ENCODE measurements at regions not wholly inside any gene's neighbourhood (a gene's known extent, or its start where the extent isn't known, plus 50 kb on each side); places are given as distances from the start of the nearest gene placed in this dataset.
"Not testable (repeated sequence)": the region's sequence is repeated elsewhere in the genome, so short reads cannot be mapped to it uniquely, and the experiment has no call there.

DNA sequence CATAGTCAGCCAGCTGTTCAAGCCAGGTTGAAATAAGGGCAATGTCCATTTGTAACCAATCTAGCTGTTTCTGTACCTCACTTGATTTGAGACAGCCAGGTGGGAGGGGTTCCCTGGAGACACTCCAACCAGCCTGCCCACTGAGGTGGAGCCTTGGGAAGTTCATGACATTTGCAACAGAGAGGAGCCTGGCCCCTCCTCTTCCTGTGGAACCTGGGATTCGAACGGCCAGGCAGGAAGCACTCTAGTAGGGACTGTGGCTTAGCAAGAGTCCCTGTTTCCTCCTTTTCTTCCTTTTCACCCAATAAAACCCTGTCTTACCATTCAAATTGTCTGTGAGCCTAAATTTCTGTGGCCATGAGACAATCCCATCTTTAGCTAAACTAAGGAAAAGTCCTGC is 312.3 kb upstream of the NMUR2 start:
- TF ChIP-seq POLR2A (IDR thresholded peaks at IDR 0.05) (no peak), CTCF (IDR thresholded peaks at IDR 0.05) (no peak), POLR2AphosphoS5 (IDR thresholded peaks at IDR 0.05) (no peak), EP300 (IDR thresholded peaks at IDR 0.05) (no peak)
- Histone ChIP-seq H3K4me3 (no peak overlapping the region), H3K4me1 (no peaks in the 10 kb centered on the region), H3K27ac (no peak overlapping the region), H3K36me3 (no peaks in the 10 kb centered on the region), H3K9me3 (no peaks in the 10 kb centered on the region), H3K27me3 (no peaks in the 10 kb centered on the region)
- DNase-seq (ENCODE audit: low spot score in 2 of 2) = no peak
- WGBS = 61% methylated on average over 2 of the region's 2 CpGs

GRCh38 chr5:152723482-152723881 is 318.4 kb upstream of the NMUR2 start:
- Histone ChIP-seq H3K4me3 (no peak overlapping the region), H3K9me3 (peaks cover 8% of the 10 kb centered on the region), H3K4me1 (no peaks in the 10 kb centered on the region), H3K27me3 (no peaks in the 10 kb centered on the region), H3K36me3 (no peaks in the 10 kb centered on the region), H3K27ac (no peak overlapping the region)
- TF ChIP-seq POLR2AphosphoS5 (IDR thresholded peaks at IDR 0.05) (no peak), EP300 (IDR thresholded peaks at IDR 0.05) (no peak), POLR2A (IDR thresholded peaks at IDR 0.05) (no peak), CTCF (IDR thresholded peaks at IDR 0.05) (no peak)
- no peak for DNase-seq (ENCODE audit: low spot score in 2 of 2)
- 94% methylated on average over 6 of the region's 6 CpGs for WGBS

GRCh38 chr5:152730176-152730575 is 325.1 kb upstream of the NMUR2 start:
- no peaks in the 10 kb centered on the region for H3K9me3 ChIP-seq
- no peaks in the 10 kb centered on the region for H3K36me3 ChIP-seq
- no peaks in the 10 kb centered on the region for H3K27me3 ChIP-seq
- TF ChIP-seq POLR2A (IDR thresholded peaks at IDR 0.05) (no peak), CTCF (IDR thresholded peaks at IDR 0.05) (no peak), EP300 (IDR thresholded peaks at IDR 0.05) (no peak), POLR2AphosphoS5 (IDR thresholded peaks at IDR 0.05) (no peak)
- H3K27ac ChIP-seq = no peak overlapping the region
- H3K4me1 ChIP-seq = no peaks in the 10 kb centered on the region
- no peak for DNase-seq (ENCODE audit: low spot score in 2 of 2)
- no peak overlapping the region for H3K4me3 ChIP-seq
- WGBS = 92% methylated on average over 3 of the region's 3 CpGs

DNA sequence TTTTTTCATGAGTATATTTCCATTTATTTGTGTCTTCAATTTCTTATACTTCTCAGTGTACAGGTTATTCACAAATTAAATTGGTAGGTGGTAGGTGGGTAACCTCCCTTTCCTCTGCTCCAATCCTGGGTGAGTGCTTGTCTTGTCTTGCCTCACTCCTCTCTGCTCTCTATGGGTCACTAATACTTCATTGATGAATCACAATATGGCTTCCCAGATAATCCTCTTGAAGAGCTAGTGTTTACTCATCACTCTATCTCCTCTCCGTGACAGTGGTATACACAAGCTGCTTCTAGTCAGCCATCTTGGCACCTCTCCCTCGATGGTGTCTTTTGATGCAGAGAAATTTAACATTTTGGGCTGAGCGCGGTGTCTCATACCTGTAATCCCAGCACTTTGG is 331.8 kb upstream of the NMUR2 start:
- H3K27ac ChIP-seq = no peak overlapping the region
- no peaks in the 10 kb centered on the region for H3K9me3 ChIP-seq
- TF ChIP-seq CTCF (IDR thresholded peaks at IDR 0.05) (no peak), POLR2AphosphoS5 (IDR thresholded peaks at IDR 0.05) (no peak)
- WGBS = 95% methylated on average over 4 of the region's 4 CpGs
- no peak overlapping the region for H3K4me3 ChIP-seq
- H3K27me3 ChIP-seq = no peaks in the 10 kb centered on the region
- no peaks in the 10 kb centered on the region for H3K4me1 ChIP-seq
- no peaks in the 10 kb centered on the region for H3K36me3 ChIP-seq
- no peak for DNase-seq (ENCODE audit: low spot score in 2 of 2)

DNA sequence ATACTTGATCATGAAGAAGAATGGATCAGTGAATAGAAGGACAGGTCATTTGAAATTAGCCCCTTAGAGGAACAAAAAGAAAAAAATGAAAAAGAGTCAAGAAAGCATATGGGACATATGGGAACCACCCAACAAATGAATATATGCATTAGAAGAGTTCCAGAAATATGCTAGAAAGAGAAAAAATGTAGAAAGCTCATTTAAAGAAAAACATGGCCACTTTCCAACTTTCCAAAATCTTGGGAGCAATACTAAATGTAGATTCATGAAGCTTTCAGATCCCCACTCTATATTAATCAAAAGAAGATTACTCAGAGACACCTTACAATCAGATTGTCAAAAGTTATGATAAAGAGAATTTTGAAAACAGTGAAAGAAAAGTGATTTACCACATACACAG is 334.8 kb upstream of the NMUR2 start:
- no peak overlapping the region for H3K27ac ChIP-seq
- H3K27me3 ChIP-seq = no peaks in the 10 kb centered on the region
- no peaks in the 10 kb centered on the region for H3K36me3 ChIP-seq
- TF ChIP-seq POLR2A (IDR thresholded peaks at IDR 0.05) (no peak), CTCF (IDR thresholded peaks at IDR 0.05) (no peak), POLR2AphosphoS5 (IDR thresholded peaks at IDR 0.05) (no peak)
- no peaks in the 10 kb centered on the region for H3K4me1 ChIP-seq
- DNase-seq (ENCODE audit: low spot score in 2 of 2) = no peak
- H3K9me3 ChIP-seq = no peaks in the 10 kb centered on the region
- H3K4me3 ChIP-seq = no peak overlapping the region

GRCh38 chr5:152741126-152741525 is 336.0 kb upstream of the NMUR2 start:
- H3K36me3 ChIP-seq; H3K4me1 ChIP-seq; DNase-seq (ENCODE audit: low spot score in 2 of 2); H3K9me3 ChIP-seq; H3K27ac ChIP-seq; H3K4me3 ChIP-seq; H3K27me3 ChIP-seq: not testable (repeated sequence)
- WGBS = 94% methylated on average over 7 of the region's 10 CpGs

GRCh38 chr5:152787709-152788217 is 382.7 kb upstream of the NMUR2 start:
- H3K27me3 ChIP-seq; H3K4me3 ChIP-seq; H3K36me3 ChIP-seq; DNase-seq (ENCODE audit: low spot score in 2 of 2); H3K27ac ChIP-seq; H3K9me3 ChIP-seq; H3K4me1 ChIP-seq: not testable (repeated sequence)
- WGBS = 53% methylated on average over 5 of the region's 6 CpGs
